ENCODE measurements at regions not wholly inside any gene's neighbourhood (a gene's known extent, or its start where the extent isn't known, plus 50 kb on each side); places are given as distances from the start of the nearest gene placed in this dataset.

DNA sequence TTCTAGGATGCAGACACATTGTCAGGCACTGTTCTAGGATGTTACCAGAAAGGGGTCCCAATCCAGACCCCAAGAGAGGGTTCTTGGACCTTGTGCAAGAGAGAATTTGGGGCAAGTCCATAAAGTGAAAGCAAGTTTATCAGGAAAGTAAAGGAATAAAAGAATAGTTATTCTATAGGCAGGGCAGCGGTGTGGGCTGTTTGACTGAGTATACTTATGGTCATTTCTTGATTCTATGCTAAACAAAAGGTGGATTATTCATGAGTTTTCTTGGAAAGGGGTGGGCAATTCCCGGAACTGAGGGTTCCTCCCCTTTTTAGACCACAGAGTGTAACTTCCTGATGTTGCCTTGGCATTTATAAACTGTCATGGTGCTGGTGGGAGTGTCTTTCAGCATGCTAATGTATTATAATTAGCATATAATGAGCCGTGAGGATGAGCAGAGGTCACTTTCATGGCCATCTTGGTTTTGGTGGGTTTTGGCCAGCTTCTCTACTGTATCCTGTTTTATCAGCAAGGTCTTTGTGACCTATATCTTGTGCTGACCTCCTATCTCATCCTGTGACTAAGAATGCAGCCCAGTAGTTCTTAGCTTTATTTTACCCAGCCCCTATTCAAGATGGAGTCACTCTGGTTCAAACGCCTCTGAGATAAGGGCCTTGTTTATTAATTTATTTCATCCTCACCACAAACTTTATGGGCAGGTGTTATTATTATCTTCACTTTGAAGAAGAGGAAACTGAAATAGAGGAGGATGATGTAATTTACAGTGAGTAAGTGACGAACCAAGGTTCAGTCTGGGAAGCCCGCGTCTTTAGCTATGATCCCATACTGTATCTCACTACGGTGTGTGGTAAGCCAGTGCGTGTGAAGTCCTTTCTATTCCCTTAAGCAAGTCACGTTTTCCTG lies 186.0 kb upstream of the KLF4 start (continued):
- TF ChIP-seq GLIS2 (tag by site-specific recombination; IDR thresholded peaks at IDR 0.05): no peak

DNA sequence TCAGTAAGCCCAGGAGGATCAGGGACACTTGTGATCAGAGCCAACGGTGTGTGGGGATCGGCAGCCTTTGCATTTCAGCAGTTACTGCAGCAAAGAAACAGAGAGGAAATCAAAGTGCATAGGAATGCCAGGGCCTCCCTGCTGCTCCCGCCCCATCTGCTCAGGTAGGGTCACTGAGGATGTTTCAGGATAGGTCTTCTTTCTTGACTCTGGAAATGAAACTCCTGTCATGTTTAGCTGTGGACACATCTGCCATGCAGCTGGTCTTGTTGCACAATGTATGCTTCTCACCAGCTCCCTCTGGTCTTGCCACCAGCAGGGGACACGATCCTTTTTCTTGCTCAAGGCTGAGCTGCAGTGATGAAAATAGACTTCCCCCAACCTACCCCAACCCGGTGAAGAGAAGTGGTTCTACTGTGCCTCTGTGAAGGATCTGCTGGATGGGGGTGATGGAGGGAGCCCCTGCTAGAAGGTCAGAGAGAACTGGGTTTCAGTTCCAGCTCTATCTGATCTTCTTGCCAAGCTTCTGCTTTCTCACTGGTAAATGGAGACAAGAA lies 185.2 kb upstream of the KLF4 start:
- Histone ChIP-seq H3K9me3 (ENCODE audit: control insufficient read depth, insufficient read depth, low read depth, low read length) (no peaks in the 10 kb centered on the region), H3K36me3 (ENCODE audit: control insufficient read depth in 2 of 2, insufficient read depth in 1 of 2, low read length in 2 of 2) (no peaks in the 10 kb centered on the region), H3K4me3 (ENCODE audit: low read depth, low read length) (no peak overlapping the region), H3K4me1 (ENCODE audit: control insufficient read depth, insufficient read depth, low read length) (no peaks in the 10 kb centered on the region), H3K27ac (ENCODE audit: extremely low read depth, low read depth, low read length) (no peak overlapping the region)
- POLR2A ChIA-PET: no interaction called here
- CTCF ChIA-PET: interaction anchor here (0.7 kb wide), 1 partner anchor 15 kb away, joined by 3 read pairs; no protein-coding TSS in a partner anchor
- TF ChIP-seq IKZF3 (tag by site-specific recombination; IDR thresholded peaks at IDR 0.05): no peak
- TF ChIP-seq SALL2 (tag by site-specific recombination; IDR thresholded peaks at IDR 0.05; ENCODE audit: borderline replicate concordance): no peak
- TF ChIP-seq ZNF184 (tag by site-specific recombination; IDR thresholded peaks at IDR 0.05): no peak
- TF ChIP-seq PBX3 (CRISPR knock-in tag; IDR thresholded peaks at IDR 0.05): no peak
- no peak for TF ChIP-seq ZSCAN16 (tag by site-specific recombination; IDR thresholded peaks at IDR 0.05)
- TF ChIP-seq ZFHX2 (tag by site-specific recombination; conservative IDR thresholded peaks at IDR 0.05): no peak
- TF ChIP-seq, protein P1, sequence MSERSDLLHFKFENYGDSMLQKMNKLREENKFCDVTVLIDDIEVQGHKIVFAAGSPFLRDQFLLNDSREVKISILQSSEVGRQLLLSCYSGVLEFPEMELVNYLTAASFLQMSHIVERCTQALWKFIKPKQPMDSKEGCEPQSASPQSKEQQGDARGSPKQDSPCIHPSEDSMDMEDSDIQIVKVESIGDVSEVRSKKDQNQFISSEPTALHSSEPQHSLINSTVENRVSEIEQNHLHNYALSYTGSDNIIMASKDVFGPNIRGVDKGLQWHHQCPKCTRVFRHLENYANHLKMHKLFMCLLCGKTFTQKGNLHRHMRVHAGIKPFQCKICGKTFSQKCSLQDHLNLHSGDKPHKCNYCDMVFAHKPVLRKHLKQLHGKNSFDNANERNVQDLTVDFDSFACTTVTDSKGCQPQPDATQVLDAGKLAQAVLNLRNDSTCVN (tag by site-specific recombination; optimal IDR thresholded peaks at IDR 0.05): no peak
- no peak for TF ChIP-seq ZNF473 (tag by site-specific recombination; IDR thresholded peaks at IDR 0.05)
- no peak for TF ChIP-seq GLIS1 (tag by site-specific recombination; IDR thresholded peaks at IDR 0.05)
- TF ChIP-seq ZNF211 (tag by site-specific recombination; IDR thresholded peaks at IDR 0.05; ENCODE audit: low read depth): no peak
- no peak for TF ChIP-seq ZNF426 (tag by site-specific recombination; IDR thresholded peaks at IDR 0.05)
- no peak for TF ChIP-seq ZNF416 (tag by site-specific recombination; IDR thresholded peaks at IDR 0.05)
- TF ChIP-seq ZNF266 (tag by site-specific recombination; IDR thresholded peaks at IDR 0.05; ENCODE audit: low read depth): no peak
- no peak for TF ChIP-seq SP3 (tag by site-specific recombination; IDR thresholded peaks at IDR 0.05)
- no peak for TF ChIP-seq ZNF214 (tag by site-specific recombination; IDR thresholded peaks at IDR 0.05; ENCODE audit: borderline replicate concordance)
- TF ChIP-seq ZNF544 (tag by site-specific recombination; IDR thresholded peaks at IDR 0.05): no peak
- no peak for TF ChIP-seq INSM2 (tag by site-specific recombination; IDR thresholded peaks at IDR 0.05)
- TF ChIP-seq, protein P2, sequence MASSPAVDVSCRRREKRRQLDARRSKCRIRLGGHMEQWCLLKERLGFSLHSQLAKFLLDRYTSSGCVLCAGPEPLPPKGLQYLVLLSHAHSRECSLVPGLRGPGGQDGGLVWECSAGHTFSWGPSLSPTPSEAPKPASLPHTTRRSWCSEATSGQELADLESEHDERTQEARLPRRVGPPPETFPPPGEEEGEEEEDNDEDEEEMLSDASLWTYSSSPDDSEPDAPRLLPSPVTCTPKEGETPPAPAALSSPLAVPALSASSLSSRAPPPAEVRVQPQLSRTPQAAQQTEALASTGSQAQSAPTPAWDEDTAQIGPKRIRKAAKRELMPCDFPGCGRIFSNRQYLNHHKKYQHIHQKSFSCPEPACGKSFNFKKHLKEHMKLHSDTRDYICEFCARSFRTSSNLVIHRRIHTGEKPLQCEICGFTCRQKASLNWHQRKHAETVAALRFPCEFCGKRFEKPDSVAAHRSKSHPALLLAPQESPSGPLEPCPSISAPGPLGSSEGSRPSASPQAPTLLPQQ (tag by site-specific recombination; IDR thresholded peaks at IDR 0.05): no peak
- TF ChIP-seq ZBTB21 (tag by site-specific recombination; IDR thresholded peaks at IDR 0.05): no peak
- no peak for TF ChIP-seq EGR2 (tag by site-specific recombination; IDR thresholded peaks at IDR 0.05; ENCODE audit: low read depth)
